ENCODE measurements at regions not wholly inside any gene's neighbourhood (a gene's known extent, or its start where the extent isn't known, plus 50 kb on each side); places are given as distances from the start of the nearest gene placed in this dataset.
"Not testable (repeated sequence)": the region's sequence is repeated elsewhere in the genome, so short reads cannot be mapped to it uniquely, and the experiment has no call there.

DNA sequence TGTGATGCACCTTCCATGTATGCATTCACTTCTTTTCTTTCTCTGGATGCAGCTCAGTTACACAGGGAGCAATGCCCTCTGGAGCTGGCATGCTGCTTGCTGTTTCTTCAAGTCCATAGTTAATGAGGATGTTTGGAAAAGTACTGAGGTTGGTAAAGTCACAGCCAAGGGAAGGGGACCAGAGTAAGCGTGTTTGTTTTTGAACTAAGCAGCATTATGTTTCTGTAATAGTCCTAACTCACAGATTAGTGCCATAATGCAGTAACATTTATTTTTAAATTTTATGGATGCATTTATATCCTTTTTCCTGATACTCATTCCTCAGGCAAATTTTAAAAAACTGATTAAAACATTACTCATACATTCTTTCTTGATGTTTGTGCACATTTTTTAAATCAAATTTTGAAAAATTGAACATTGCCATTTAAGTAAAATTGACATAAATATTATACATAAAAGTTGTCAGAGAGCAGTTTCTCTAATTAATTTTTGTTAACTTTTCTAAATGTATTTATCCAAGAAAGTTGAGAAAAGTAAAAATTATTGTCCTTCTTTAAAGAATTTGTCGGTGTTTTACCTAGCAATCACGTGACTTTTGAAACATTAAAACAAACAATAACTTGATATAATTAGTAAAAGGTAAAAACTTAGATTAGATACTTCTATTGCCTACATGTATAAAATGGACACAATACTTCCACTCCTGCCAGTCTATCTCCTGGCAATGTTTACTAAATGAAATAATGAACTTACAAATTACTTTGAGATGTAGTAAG, 659.6 kb upstream of the ANKRD30A start:
- no peak overlapping the region for H3K4me3 ChIP-seq (ENCODE audit: low read depth, low read length)
- in situ Hi-C loops (cut with HindIII; ENCODE audit: low sequenced_read_pairs) = no loop called here
- TF ChIP-seq, protein P1, sequence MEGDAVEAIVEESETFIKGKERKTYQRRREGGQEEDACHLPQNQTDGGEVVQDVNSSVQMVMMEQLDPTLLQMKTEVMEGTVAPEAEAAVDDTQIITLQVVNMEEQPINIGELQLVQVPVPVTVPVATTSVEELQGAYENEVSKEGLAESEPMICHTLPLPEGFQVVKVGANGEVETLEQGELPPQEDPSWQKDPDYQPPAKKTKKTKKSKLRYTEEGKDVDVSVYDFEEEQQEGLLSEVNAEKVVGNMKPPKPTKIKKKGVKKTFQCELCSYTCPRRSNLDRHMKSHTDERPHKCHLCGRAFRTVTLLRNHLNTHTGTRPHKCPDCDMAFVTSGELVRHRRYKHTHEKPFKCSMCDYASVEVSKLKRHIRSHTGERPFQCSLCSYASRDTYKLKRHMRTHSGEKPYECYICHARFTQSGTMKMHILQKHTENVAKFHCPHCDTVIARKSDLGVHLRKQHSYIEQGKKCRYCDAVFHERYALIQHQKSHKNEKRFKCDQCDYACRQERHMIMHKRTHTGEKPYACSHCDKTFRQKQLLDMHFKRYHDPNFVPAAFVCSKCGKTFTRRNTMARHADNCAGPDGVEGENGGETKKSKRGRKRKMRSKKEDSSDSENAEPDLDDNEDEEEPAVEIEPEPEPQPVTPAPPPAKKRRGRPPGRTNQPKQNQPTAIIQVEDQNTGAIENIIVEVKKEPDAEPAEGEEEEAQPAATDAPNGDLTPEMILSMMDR (IDR thresholded peaks at IDR 0.05; ENCODE audit: low read depth, low read length, missing control alignments) = no peak
- DNase-seq (ENCODE audit: low read depth) = no peak

DNA sequence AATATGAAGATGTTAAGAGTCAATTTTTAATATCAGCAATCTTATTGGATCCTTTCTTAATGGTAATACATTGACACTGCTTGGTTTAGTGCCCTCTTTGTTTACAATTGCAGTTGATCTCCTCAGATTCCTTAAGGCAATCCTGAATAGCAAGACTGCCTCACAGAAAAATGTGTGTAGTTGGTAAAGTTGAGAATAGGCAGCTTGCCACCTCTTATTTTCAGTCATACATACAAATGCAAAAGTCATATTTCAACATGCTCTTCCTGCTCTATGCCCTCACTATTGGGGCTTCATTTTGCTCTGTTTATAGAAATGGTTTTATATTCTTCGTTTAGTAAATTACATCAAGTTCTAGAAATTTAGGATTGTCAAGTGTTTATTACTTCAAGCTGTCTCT, 661.1 kb upstream of the ANKRD30A start:
- H3K4me3 ChIP-seq (ENCODE audit: low read depth, low read length) = no peak overlapping the region
- in situ Hi-C loops (cut with HindIII; ENCODE audit: low sequenced_read_pairs) = no loop called here
- DNase-seq (ENCODE audit: low read depth) = no peak
- TF ChIP-seq, protein P1 (IDR thresholded peaks at IDR 0.05; ENCODE audit: low read depth, low read length, missing control alignments) = no peak

DNA sequence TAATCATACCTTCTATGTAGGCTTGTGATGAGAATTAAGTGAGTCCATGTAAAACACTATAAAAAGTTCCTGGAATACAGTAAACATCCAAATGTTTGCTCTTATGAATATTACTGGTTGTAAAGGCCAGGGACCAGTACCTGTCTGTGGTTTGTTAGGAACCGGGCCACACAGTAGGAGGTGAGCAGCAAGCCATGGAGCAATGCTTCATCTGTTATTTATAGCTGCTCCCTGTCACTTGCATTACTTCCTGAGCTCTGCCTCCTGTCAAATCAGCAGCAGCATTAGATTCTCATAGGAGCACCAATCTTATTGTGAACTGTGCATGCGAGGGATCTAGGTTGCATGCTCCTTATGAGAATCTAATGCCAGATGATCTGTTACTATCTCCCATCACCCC, 662.0 kb upstream of the ANKRD30A start:
- TF ChIP-seq, protein P1 (IDR thresholded peaks at IDR 0.05; ENCODE audit: low read depth, low read length, missing control alignments) = no peak
- no peak for DNase-seq (ENCODE audit: low read depth)
- no peak overlapping the region for H3K4me3 ChIP-seq (ENCODE audit: low read depth, low read length)
- in situ Hi-C loops (cut with HindIII; ENCODE audit: low sequenced_read_pairs) = no loop called here

DNA sequence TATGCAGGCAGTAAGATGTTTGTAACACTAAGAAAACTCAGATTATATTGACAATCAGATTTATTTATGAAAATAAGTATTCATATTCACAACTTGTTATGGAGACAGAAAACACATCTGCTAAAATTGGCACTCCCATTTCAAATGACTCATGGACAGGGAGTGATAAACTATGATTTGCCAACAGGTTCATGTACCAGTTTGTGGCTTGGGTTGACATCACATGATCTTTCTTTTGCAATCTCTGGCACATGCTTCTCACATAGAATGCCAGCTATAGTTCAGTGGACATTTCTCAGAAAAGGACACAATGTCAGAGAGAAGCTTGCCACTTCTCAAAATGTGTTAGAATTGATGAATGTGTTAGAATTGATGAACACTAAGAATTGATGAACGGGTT, 663.2 kb upstream of the ANKRD30A start:
- TF ChIP-seq, protein P1 (IDR thresholded peaks at IDR 0.05; ENCODE audit: low read depth, low read length, missing control alignments) = no peak
- in situ Hi-C loops (cut with HindIII; ENCODE audit: low sequenced_read_pairs) = no loop called here
- no peak for DNase-seq (ENCODE audit: low read depth)
- no peak overlapping the region for H3K4me3 ChIP-seq (ENCODE audit: low read depth, low read length)

DNA sequence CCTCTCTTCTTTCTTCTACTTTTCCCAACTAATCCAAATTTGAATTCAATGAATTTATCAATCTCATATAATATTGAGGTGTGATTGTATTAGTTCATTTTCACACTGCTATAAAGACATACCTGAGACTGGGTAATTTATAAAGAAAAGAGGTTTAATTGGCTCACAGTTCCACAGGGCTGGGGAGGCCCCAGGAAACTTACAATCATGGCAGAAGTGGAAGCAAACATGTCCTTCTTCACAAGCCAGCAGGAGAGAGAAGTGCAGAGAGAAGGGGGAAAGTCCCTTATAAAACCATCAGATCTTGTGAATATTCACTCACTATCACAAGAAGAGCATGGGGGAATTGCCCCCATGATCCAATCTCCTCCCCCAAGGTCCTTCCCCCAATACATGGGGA, 667.0 kb upstream of the ANKRD30A start:
- DNase-seq (ENCODE audit: low read depth); H3K4me3 ChIP-seq (ENCODE audit: low read depth, low read length); in situ Hi-C loops (cut with HindIII; ENCODE audit: low sequenced_read_pairs): not testable (repeated sequence)

DNA sequence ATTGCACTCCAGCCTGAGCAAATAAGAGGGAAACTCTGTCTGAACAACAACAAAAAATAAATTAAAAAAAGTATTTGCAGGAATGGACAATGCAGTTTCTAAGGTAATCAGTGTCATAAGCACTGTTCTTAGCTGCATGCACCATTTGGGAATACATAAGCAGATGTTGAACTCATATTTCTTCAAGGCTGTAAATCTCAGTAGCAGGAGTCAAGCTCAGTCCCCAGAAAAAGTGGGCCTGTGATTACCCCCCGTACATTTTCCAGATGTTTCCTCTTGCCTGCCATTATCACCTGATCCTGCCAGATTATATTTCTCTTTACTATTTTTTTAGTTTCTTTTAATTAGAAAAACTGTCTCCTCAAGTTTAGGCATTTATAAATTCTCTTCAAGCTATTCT, 667.6 kb upstream of the ANKRD30A start:
- no peak overlapping the region for H3K4me3 ChIP-seq (ENCODE audit: low read depth, low read length)
- in situ Hi-C loops (cut with HindIII; ENCODE audit: low sequenced_read_pairs) = no loop called here
- no peak for DNase-seq (ENCODE audit: low read depth)
- TF ChIP-seq, protein P1 (IDR thresholded peaks at IDR 0.05; ENCODE audit: low read depth, low read length, missing control alignments) = no peak

DNA sequence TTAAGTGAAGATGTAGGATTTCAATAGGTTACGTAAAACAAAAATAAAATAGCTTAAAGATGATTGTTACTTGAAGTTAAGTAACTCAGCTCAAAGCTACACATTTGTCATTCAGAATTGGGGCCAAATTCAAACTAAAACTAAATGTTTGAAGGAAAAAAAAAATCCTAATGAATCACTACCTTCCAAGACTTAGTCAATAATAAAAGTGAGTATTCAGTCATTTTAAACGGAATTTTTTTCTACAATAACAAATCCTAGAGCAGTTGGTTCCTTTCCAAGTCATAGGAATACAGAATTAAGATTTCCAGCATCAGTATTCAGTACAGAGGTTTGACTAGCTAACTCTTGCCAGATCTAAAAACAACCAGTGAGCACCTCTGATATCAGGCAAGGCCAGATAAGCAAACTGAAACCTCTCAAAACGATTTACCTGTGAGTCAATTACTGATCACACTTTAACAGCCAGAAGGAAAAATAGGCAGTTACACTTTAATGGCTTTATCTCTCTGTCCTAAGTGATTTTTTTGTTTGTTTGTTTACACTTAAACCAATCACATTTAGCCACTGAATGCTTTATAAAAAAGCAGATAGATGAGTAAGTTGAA, 669.8 kb upstream of the ANKRD30A start:
- no peak for DNase-seq (ENCODE audit: low read depth)
- TF ChIP-seq, protein P1 (IDR thresholded peaks at IDR 0.05; ENCODE audit: low read depth, low read length, missing control alignments) = no peak

More for the DNA sequence above, 669.8 kb upstream of the ANKRD30A start:
- in situ Hi-C loops (cut with HindIII; ENCODE audit: low sequenced_read_pairs) = no loop called here
- H3K4me3 ChIP-seq (ENCODE audit: low read depth, low read length) = no peak overlapping the region

Data from astrocyte of the cerebellum (primary cell).